Peyer's patch (tissue), 4 donors: ENCODE measurements at regions not wholly inside any gene's neighbourhood (a gene's known extent, or its start where the extent isn't known, plus 50 kb on each side); places are given as distances from the start of the nearest gene placed in this dataset.

Experiments
- DNase-seq, 3 donors: peaks; one replicate each; pipeline ENCODE4 v3.0.0-alpha.2; 2017 to 2019
- H3K27ac ChIP-seq, 4 donors: fragments of 200-600 bp; sonication (generic); one replicate each; pipeline ENCODE4 v1.5.1; 2016 to 2019
- H3K27me3 ChIP-seq, 2 donors: fragments of 200-600 bp; sonication (generic); one replicate each; pipeline ENCODE4 v1.5.1; 2019
- H3K36me3 ChIP-seq, 3 donors: fragments of 200-600 bp; sonication (generic); one replicate each; pipeline ENCODE4 v1.5.1; 2016 to 2019
- H3K4me1 ChIP-seq, 4 donors: fragments of 200-600 bp; sonication (generic); one replicate each; pipeline ENCODE4 v1.5.1; 2016 to 2019
- H3K4me3 ChIP-seq, 4 donors: fragments of 200-600 bp; sonication (generic); 1 replicate in 3 of 4; 2 replicates in 1 of 4; pipeline ENCODE4 v1.5.1; 2016 to 2019; ENCODE audit warnings: mild to moderate bottlenecking in 1 of 4
- H3K9me3 ChIP-seq, 4 donors: fragments of 200-600 bp; sonication (generic); one replicate each; pipeline ENCODE4 v1.5.1; 2016 to 2019; ENCODE audit warnings: mild to moderate bottlenecking in 1 of 4
- CTCF ChIP-seq, 6 experiments: fragments of 450-650 bp in 4 of 6; fragments of 200-600 bp in 2 of 6; sonication (generic) in 1 of 6; IDR thresholded peaks; one replicate each; pipeline ENCODE4 v1.5.1; 2017 to 2019; ENCODE audit warnings: antibody characterized with exemption in 6 of 6, mild to moderate bottlenecking in 3 of 6, moderate library complexity in 1 of 6
- POLR2A ChIP-seq, 2 donors: fragments of 450-650 bp; IDR thresholded peaks; one replicate each; pipeline ENCODE4 v1.5.1; 2017; ENCODE audit warnings: antibody characterized with exemption in 2 of 2, mild to moderate bottlenecking in 2 of 2, moderate library complexity in 2 of 2

- H3K4me3 ChIP-seq: no peak overlapping the region
- no peaks in the 10 kb centered on the region for H3K36me3 ChIP-seq
- no peaks in the 10 kb centered on the region for H3K4me1 ChIP-seq
- TF ChIP-seq CTCF (IDR thresholded peaks at IDR 0.05) (no peak), POLR2A (IDR thresholded peaks at IDR 0.05) (no peak)
- H3K9me3 ChIP-seq: no peaks in the 10 kb centered on the region
- H3K27me3 ChIP-seq: no peaks in the 10 kb centered on the region
- DNase-seq: no peak
- no peak overlapping the region for H3K27ac ChIP-seq
Observed at GRCh38 chr3:153835540-153835939, 285.6 kb upstream of the ARHGEF26 start.

- Histone ChIP-seq H3K36me3 (no peaks in the 10 kb centered on the region), H3K27me3 (no peaks in the 10 kb centered on the region), H3K27ac (no peak overlapping the region), H3K9me3 (no peaks in the 10 kb centered on the region), H3K4me1 (no peaks in the 10 kb centered on the region), H3K4me3 (no peak overlapping the region)
- no peak for DNase-seq
- TF ChIP-seq POLR2A (IDR thresholded peaks at IDR 0.05) (no peak), CTCF (IDR thresholded peaks at IDR 0.05) (no peak)
Observed at GRCh38 chr3:153840487-153840886, 280.7 kb upstream of the ARHGEF26 start.

- Histone ChIP-seq H3K4me3 (no peak overlapping the region), H3K4me1 (no peaks in the 10 kb centered on the region), H3K9me3 (no peaks in the 10 kb centered on the region), H3K27ac (no peak overlapping the region), H3K36me3 (no peaks in the 10 kb centered on the region), H3K27me3 (no peaks in the 10 kb centered on the region)
- TF ChIP-seq POLR2A (IDR thresholded peaks at IDR 0.05) (no peak), CTCF (IDR thresholded peaks at IDR 0.05) (no peak)
- DNase-seq: no peak
Observed at GRCh38 chr3:153843994-153844393, 277.2 kb upstream of the ARHGEF26 start.

GRCh38 chr3:153845311-153845710 lies 275.9 kb upstream of the ARHGEF26 start:
- Histone ChIP-seq H3K36me3 (no peaks in the 10 kb centered on the region), H3K27ac (no peak overlapping the region), H3K9me3 (no peaks in the 10 kb centered on the region), H3K4me3 (no peak overlapping the region), H3K27me3 (no peaks in the 10 kb centered on the region), H3K4me1 (no peaks in the 10 kb centered on the region)
- TF ChIP-seq POLR2A (IDR thresholded peaks at IDR 0.05) (no peak), CTCF (IDR thresholded peaks at IDR 0.05) (no peak)
- DNase-seq: no peak

GRCh38 chr3:153848702-153849101 lies 272.5 kb upstream of the ARHGEF26 start:
- Histone ChIP-seq H3K27me3 (no peaks in the 10 kb centered on the region), H3K9me3 (no peaks in the 10 kb centered on the region), H3K4me3 (no peak overlapping the region), H3K27ac (no peak overlapping the region), H3K36me3 (no peaks in the 10 kb centered on the region), H3K4me1 (no peaks in the 10 kb centered on the region)
- DNase-seq: no peak
- TF ChIP-seq CTCF (IDR thresholded peaks at IDR 0.05) (no peak), POLR2A (IDR thresholded peaks at IDR 0.05) (no peak)

GRCh38 chr3:153852355-153852754 lies 268.8 kb upstream of the ARHGEF26 start:
- no peaks in the 10 kb centered on the region for H3K27me3 ChIP-seq
- no peaks in the 10 kb centered on the region for H3K36me3 ChIP-seq
- TF ChIP-seq CTCF (IDR thresholded peaks at IDR 0.05): no peak
- no peak for TF ChIP-seq POLR2A (IDR thresholded peaks at IDR 0.05)

More at GRCh38 chr3:153852355-153852754, 268.8 kb upstream of the ARHGEF26 start:
- no peaks in the 10 kb centered on the region for H3K9me3 ChIP-seq
- no peak for DNase-seq
- H3K27ac ChIP-seq: no peak overlapping the region
- no peak overlapping the region for H3K4me3 ChIP-seq
- no peaks in the 10 kb centered on the region for H3K4me1 ChIP-seq
